HG03558 (cell line): ENCODE measurements at regions not wholly inside any gene's neighbourhood (a gene's known extent, or its start where the extent isn't known, plus 50 kb on each side); places are given as distances from the start of the nearest gene placed in this dataset.

Experiments used
- ATAC-seq: cut with Tn5 transposase; IDR thresholded peaks from one replicate; pipeline ENCODE4 v1.9.1; 2021; ENCODE audit warnings: moderate number of reproducible peaks; ENCODE audit not compliant: unreplicated experiment; ENCODE audit errors: extremely low read depth

DNA sequence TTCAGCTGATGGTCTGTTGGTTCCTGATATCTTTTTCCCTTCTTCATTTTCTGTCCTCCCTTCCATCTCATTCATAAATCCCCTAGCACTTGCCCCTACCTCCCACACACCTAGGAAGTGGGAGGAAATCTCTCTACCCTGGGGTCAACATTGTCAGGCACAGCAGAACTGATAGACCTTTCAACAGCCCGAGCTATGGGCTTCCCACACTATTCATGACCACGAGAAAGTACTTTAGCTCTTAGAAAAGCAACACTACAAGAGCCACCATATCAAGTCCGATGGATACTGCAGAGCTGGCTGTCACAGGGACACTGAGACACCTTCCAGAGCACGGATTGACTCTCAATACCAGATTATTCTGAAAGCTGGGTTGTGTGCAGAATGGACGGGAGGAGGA, 180.6 kb upstream of the NEBL start:
- ATAC-seq, result no peak

DNA sequence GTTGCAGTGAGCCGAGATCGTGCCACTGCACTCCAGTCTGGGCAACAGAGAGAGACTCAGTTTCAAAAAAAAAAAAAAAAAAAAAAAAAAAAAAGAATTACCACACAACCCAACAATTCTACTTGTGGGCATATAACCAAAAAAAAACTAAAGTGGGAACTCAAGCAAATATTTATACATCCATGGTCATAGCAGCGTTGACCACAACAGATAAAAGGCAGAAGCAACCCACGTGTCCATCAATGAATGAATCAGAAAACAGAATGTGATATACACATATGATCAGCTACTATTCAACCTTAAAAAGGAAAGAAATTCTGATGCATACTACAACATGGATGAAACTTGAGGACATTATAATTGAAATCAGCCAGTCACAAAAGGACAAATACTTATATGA, 179.3 kb upstream of the NEBL start:
- ATAC-seq, result no peak

DNA sequence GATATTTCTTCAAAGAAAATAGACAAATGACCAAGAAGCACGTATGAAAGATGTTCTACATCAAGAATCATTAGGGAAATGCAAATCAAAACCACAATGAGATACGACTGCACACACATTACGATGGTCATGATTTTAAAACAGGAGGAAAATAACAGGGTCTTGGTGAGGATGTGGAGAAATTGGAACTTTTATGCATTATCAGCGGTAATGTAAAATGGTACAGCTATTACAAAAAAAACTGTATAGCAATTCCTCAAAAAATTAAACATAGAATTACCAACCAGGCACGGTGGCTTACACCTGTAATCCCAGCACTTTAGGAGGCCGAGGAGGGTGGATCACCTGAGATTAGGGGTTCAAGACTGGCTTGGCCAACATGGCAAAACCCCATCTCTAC, 178.8 kb upstream of the NEBL start:
- ATAC-seq, result no peak

DNA sequence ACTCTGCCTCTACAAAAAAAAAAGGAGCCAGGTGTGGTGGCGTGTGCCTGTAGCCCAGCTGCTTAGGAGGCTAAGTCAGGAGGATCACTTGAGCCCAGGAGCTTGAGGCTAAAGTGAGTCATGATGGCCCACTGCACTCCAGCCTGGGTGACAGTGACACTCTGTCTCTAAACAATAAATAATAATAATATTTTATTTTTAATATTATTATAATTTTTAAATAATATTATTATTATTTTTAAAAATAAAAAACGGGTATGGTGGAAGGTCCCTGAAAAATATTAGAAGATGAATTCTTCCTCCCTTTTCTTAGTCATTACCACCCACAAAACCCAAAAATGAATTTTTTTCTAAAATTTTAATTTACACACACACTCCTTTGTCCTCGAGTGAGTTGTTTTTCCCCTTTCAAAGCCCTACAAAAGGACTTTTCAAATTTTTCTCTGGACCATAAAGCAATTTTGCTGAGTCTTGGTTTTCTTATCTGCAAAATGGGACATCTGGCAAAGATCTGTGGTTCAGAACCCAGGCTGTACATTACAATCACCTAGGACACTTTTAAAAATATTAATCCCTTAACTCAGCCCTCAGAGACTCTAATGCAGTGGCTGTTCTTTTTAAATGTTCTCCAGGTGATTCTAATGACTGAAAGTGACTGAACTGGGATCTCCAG, 174.0 kb upstream of the NEBL start:
- ATAC-seq, result no peak

DNA sequence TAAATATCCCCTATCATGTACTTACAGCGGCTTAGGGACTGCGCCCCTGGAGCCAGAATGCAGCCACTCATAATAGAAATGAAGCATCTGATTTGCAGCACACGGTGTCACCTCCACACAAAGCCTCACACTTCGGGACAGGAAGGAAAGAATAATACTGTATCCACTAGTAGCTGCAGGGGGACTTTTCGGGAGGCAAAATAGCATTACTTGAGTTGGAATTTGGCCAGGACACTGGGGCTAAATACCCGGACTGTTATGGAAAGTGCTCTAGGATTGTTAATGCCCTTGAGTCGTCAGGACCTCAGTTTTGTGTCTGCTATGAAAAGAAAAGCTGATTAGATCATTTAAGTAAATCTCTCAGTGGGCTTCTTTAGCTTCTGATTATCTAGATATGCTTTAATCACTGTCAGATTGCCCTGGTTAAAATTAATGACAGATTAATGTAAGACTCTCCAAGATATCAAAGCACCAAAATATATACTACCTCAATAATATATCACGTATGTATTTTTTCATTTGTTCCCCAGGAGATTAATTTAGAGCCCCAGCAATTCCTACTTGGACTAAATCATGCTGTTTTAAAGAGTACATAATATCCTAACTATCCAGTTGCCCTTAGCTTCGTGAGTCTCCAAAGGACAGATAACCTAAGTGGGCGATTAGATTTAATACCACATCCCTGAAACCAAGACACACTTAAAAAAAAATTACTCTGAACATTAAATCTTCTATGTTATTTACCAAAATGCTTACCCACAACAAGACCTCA, 173.0 kb upstream of the NEBL start:
- no peak for ATAC-seq

DNA sequence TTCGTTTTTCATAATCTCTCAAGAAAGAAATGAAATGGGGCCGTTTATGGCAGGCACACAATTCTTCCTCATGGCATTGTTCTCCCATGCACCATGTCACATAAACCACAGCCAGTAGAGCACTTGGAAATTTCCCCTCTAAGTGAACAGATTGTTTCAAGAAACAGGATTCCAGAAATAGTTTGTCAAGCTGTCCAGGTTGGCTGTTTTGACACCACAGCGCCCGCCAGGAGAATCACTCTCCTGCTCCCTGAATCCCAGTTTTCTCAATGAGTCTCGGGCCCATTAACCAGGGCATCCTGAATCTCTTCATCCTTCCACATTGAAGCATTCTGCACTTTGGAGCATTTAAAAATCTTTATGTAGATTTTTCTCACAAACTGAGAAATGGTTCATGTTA, 172.2 kb upstream of the NEBL start:
- no peak for ATAC-seq

DNA sequence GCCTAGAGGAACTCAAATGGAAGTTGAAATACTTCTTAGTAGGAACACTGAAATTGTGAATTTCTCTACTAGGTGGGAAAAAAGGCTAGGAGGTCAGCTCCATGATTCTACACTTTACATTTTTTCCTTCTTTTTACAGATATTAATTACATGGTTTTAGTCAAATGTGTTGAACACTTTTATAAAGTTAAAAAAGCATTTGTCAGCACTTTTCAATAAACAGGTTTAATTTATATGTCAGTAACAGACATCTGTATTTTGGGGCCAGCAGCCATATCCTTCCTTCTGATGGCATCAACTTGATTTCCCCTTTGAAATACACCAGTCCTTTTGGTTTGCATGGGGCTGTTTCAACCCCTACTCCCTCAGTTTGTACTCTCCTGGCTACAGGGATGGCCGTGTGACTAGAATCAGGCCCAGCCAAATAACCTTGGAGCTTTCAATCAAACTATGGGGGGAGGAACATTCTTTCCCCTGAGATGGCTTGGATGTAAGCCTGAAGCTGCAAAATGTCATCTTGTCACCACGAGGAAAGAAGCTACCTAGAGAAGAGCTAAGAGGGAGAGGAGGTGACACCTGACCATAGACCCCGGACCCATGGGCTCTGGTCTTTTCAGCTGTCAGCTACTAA, 171.0 kb upstream of the NEBL start:
- no peak for ATAC-seq

DNA sequence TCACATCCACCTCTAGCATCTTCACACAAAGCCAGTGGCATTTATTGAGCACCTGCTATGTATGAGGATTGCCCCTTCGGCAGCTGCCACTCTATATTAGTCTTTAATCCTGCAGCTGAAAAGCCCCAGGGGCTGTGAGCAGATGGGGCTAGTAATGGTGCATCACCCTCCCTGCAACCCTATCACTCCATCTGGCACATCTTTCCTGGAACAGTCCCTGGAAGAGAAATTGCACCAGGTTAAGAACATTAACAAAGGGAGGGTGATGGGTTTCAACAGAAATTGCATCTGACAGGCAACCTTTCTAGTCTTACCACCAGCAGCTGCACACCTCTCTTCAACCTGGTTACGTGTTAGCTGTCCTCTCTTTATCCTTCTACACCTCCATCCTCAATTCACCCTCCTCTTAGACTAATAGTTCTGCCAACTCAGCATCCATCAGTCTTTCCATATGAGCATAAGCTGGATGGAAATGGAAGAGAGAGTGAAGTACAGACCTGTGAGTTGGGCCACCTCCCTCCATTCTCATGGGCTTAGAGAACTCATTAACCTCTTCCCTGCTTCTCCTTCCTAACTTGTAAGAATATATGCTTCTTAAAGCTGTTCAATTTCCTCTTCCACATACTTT, 168.6 kb upstream of the NEBL start:
- no peak for ATAC-seq

DNA sequence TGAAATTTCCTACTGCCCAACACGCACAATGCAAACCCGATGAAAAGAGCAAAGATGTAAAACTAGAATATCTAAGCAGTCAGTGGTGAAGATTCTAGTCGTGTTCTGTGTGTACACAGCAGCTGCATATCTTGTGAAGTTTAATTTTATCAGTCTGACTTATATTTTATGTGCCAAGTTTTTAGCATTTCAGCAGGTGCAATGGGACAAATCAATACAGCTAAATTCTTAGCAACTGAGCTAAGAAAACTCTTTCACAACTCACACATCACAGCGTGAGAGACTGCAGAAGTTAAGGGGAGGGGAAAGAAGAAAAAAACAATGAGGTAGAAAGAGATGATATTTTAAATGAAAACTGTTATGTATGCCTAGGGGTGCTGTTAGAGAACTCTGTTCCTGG, 164.9 kb upstream of the NEBL start:
- no peak for ATAC-seq

DNA sequence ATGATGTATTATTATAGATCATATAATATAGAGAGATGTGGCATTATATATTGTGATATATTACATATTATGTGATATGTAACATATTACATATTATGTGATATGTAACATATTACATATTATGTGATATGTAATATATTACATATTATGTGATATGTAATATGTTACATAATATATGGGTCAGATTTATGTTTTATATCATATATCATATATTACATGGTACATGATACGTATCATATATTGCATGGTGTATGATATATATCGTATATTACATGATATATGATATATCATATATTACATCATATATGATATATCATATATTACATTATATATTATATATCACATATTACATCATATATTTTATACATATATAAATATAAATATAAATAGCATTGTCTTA, 164.1 kb upstream of the NEBL start:
- ATAC-seq, result no peak

DNA sequence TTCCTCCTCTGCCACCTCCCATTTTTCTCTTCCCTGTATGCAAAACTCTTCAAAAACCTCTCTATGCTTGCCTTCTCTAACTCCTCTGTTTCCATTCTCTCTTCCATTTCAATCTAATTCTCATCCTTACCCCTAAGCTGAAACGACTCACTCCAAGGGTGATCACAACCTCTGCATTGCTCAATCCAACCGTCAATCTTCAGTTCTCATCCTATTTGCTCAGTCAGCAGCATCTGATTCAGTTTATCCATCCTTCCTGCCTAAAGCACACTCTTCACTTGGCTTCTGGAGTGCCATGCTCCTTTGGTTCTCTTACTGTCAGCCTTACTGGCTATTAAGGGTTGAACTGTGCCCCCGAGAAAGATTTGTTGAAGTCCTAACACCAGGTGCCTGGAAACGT, 163.5 kb upstream of the NEBL start:
- ATAC-seq, result no peak

DNA sequence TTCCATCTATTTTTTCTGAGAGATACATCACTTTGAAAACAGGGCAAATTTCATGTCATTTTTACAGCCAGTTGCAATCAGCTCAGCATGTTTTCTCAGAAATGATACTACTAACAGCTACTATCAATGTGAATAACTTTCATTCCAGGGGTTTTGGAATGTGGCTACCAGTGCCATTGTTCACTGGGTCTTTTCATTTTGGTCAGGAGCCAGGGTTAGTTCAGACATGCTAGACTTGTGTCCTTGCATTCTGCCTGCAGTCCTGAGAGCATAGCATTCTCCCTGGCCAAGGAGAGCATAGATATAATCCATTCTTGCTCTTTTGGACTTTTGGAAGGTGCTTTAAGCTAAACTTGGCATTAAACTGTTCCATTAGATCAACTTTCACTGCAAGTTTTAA, 160.9 kb upstream of the NEBL start:
- ATAC-seq, result no peak

DNA sequence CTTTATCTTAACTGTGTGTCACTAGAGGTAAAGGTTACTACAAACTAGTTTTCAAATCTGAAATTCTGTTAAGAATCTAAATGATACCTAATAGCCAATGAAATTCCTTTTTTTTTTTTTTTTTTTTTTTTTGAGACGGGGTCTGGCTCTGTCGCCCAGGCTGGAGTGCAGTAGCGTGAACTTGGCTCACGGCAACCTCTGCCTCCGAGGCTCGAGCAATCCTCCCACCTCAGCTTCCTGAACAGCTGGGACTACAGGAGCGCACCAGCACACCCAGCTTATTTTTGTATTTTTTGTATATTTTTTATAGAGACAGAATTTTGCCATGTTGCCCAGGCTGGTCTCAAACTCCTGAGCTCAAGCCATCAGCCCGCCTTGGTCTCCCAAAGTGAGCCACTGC, 160.3 kb upstream of the NEBL start:
- no peak for ATAC-seq

DNA sequence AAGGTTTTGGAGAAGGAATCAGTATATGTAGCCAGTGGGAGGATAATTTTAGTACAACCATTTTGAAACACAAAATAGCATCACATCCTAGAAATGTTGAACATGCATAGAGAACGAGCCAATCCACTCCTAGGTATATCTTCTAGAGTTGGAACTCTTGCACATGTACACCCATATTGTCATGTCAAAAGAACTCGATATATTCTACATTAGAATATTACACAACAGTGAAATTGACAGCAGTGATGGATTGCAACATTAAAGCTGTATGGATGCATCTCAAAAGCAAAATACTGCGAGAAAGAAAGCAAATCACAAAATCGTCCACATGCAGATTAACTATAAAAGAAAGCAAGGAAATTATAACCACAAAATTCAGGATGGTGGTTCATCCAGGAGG, 159.3 kb upstream of the NEBL start:
- no peak for ATAC-seq

DNA sequence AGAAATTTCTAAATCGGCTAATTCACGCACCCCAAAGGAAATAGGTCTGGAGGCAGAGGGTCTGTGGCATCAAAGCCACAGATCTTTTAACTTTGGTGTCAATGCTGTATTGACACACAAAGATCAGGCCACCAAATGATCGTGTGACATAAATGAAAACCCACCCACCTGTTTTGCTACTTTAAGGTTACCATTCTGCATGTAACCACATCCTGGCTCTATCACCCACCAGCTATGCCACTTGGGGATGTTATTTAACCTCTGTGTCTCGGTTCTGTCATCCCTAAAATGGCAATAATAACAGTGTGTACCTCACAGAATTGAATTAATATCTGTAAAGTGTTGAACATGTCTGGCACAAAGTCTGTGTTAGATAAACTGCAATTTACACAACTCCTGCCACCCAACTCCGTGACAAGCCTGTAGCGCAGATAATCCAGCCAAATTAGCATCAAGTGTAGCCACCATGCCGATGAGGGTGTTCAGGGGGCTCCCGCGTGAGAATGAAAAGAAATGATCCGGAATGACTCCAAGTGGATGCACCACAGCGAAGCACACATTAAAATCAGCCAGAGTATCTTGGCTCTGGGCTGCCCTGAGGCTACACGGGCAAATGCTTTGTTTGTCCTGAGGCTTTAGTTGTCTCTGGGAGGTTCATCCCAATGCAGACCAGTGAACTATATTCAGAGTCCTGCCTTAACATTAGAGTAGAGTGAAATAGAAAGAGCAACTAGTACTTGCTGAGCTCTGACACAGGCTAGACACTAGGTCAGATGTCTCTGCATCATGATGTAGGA, 158.4 kb upstream of the NEBL start:
- ATAC-seq, result no peak

DNA sequence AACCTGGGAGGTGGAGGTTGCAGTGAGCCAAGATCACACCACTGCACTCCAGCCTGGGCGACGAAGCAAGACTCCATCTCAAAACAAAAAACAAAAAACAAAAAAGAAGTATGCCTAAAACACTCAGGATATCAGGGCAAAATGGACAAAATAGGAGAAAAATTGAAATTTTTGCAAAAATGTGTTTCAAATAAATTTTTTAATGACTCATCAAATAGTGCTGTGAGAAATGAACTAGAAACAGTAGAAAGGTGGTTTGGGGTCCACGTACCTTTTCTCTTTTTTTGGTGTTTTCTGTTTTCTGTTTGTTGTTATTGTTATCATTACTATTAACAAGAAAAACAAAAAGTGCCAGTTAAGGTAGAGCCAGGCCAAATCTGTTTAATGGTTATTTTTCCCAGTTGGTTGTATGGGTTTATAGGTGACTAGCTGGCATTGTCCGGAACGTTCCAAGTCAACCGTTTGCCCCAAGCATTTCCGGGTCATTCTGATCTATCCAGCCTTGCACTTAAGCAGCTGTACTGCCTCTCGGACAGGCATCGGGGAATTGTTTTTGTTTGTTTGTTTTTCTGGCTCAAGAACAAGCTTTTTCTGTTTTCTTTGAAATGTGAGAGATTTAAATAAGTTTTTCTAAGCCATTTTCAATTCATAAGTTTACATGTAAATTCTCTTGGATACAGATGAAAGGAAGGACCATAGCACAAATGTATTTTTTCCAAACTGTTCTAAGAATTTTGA, 157.0 kb upstream of the NEBL start:
- ATAC-seq, result no peak

DNA sequence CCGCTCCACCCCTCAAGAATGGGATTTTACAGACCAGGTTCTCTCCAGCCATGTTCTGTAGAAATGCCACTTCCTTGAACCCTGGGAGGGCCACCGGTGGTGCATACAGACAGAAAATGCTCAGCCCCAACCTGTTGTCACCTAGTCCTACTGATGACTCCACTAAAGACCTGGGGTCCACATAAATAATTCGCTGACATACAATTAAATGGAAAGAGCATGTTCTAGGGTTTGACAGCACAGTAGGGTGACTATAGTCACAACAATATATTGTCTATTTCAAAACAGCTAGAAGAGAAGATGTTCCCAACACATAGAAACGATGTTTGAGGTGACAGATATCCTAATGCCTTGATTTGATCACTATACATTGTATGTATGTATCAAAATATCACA, 155.6 kb upstream of the NEBL start:
- ATAC-seq, result no peak

DNA sequence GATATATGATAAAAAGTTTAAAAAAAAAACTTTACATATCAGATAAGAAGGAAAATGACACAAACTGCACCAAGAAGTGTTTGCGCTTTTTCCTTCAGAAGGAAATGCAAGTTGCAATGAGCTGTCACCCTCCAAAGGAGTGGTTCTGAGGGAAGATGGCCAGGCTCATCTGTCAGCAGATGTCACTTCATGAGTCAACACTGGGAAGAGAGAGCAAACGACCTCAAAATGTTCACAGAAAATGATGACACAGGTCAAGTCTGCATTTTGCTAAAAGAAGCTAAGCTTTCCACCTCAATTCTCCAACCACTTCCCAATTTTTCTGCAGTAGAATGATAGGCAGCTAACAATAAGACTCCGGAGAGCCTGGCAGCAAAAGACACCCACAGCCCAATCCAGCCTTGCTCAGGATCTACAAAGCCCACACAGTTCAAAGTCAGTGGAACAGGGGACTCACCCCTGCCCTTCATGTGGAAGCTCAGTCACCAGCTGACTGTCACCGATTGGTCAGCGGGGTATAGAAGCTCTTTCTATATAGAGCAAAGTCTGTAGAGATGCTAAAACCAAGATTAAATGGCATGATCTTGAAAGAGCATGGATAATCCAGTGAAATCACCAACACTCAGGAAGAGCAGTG, 155.1 kb upstream of the NEBL start:
- ATAC-seq, result no peak

DNA sequence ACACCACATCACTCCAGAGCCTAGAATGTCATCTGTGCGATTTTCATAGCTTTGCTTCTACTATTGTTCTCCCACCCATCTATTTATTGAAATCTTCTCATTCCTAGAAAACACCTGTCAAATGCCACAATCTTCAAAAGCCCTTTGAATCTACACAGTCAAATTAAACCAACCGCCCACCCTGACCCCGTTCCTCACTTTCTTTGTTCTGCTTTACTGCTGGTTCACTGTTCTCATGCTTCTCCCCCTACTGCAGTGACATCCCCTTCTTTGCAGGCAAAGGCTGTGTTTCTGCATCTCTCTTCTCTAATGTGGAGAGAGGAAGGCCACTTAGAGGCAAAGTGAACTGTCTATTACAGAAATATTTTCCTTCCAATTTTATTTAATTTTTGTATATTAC, 152.4 kb upstream of the NEBL start:
- ATAC-seq, result no peak
